EL (cell line): ENCODE measurements at regions not wholly inside any gene's neighbourhood (a gene's known extent, or its start where the extent isn't known, plus 50 kb on each side); places are given as distances from the start of the nearest gene placed in this dataset.

Experiments
- DNase-seq: peaks from one replicate; pipeline ENCODE4 v3.0.0-alpha.2; 2016

- DNase-seq = peak; percentile 11
Observed at GRCh38 chr14:56745097-56745496, 65.2 kb downstream of the OTX2 start.

GRCh38 chr14:56744016-56744415, 66.3 kb downstream of the OTX2 start:
- DNase-seq = no peak

- no peak for DNase-seq
Observed at GRCh38 chr14:56742391-56742878, 67.8 kb downstream of the OTX2 start.

- no peak for DNase-seq
Observed at GRCh38 chr14:56741325-56741724, 69.0 kb downstream of the OTX2 start.

- DNase-seq = no peak
Observed at GRCh38 chr14:56738020-56738419, 72.3 kb downstream of the OTX2 start.

GRCh38 chr14:56733396-56733795, 76.9 kb downstream of the OTX2 start:
- no peak for DNase-seq

GRCh38 chr14:56731187-56731586, 79.1 kb downstream of the OTX2 start:
- no peak for DNase-seq

- no peak for DNase-seq
Observed at GRCh38 chr14:56730538-56731145, 79.6 kb downstream of the OTX2 start.

- DNase-seq = no peak
Observed at GRCh38 chr14:56724013-56724412, 86.3 kb downstream of the OTX2 start.

- DNase-seq = no peak
Observed at GRCh38 chr14:56723418-56723817, 86.9 kb downstream of the OTX2 start.

GRCh38 chr14:56720703-56721460, 89.4 kb downstream of the OTX2 start:
- no peak for DNase-seq

GRCh38 chr14:56718312-56718711, 92.0 kb downstream of the OTX2 start:
- no peak for DNase-seq

- no peak for DNase-seq
Observed at GRCh38 chr14:56716705-56717104, 93.6 kb downstream of the OTX2 start.

- DNase-seq = no peak
Observed at GRCh38 chr14:56715938-56716337, 94.3 kb downstream of the OTX2 start.

- DNase-seq = no peak
Observed at GRCh38 chr14:56709201-56709600, 101.1 kb downstream of the OTX2 start.

- no peak for DNase-seq
Observed at GRCh38 chr14:56708704-56709103, 101.6 kb downstream of the OTX2 start.

GRCh38 chr14:56703947-56704346, 106.3 kb downstream of the OTX2 start:
- DNase-seq = no peak

GRCh38 chr14:56702515-56702914, 107.8 kb downstream of the OTX2 start:
- no peak for DNase-seq
